GM23338 (cell line): ENCODE measurements at regions not wholly inside any gene's neighbourhood (a gene's known extent, or its start where the extent isn't known, plus 50 kb on each side); places are given as distances from the start of the nearest gene placed in this dataset.
"Not testable (repeated sequence)": the region's sequence is repeated elsewhere in the genome, so short reads cannot be mapped to it uniquely, and the experiment has no call there.

Experiments
- ATAC-seq: fragments of 200-7000 bp; cut with Tn5 transposase; 3 replicates; pipeline ENCODE4 v1.9.1; 2020
- DNase-seq: peaks from one replicate; pipeline ENCODE4 v3.0.0-alpha.2; 2015; ENCODE audit warnings: low spot score
- H2AFZ ChIP-seq: fragments of 200-600 bp; sonication (generic); 2 replicates; pipeline ENCODE4 v1.8.0; 2016; ENCODE audit warnings: antibody characterized with exemption, mild to moderate bottlenecking, moderate library complexity
- H3F3A ChIP-seq: fragments of 200-600 bp; sonication (generic); replicated peaks from 2 replicates; pipeline ENCODE4 v1.8.0; 2017; ENCODE audit warnings: antibody characterized with exemption, mixed run types, low read depth
- H3K27ac ChIP-seq: fragments of 200-600 bp; sonication (generic); 2 replicates; pipeline ENCODE4 v1.6.1; 2016; ENCODE audit warnings: low read depth
- H3K27me3 ChIP-seq: fragments of 200-600 bp; sonication (generic); 2 replicates; pipeline ENCODE4 v1.8.0; 2016; ENCODE audit warnings: mild to moderate bottlenecking, mixed run types, moderate library complexity; ENCODE audit not compliant: insufficient read depth
- H3K36me3 ChIP-seq: fragments of 200-600 bp; sonication (generic); 2 replicates; pipeline ENCODE4 v1.8.0; 2016; ENCODE audit warnings: mild to moderate bottlenecking; ENCODE audit not compliant: insufficient read depth
- H3K4me1 ChIP-seq: fragments of 200-600 bp; sonication (generic); 2 replicates; pipeline ENCODE4 v1.8.0; 2016; ENCODE audit warnings: mild to moderate bottlenecking, moderate library complexity; ENCODE audit not compliant: insufficient read depth
- H3K4me2 ChIP-seq: fragments of 200-600 bp; sonication (generic); 2 replicates; pipeline ENCODE4 v1.7.1; 2017; ENCODE audit warnings: mixed run types
- H3K4me3 ChIP-seq: fragments of 200-600 bp; sonication (generic); 2 replicates; pipeline ENCODE4 v1.6.1; 2016; ENCODE audit warnings: mixed run types
- H3K79me2 ChIP-seq: fragments of 200-600 bp; sonication (generic); replicated peaks from 2 replicates; pipeline ENCODE4 v1.8.0; 2017; ENCODE audit warnings: mild to moderate bottlenecking; ENCODE audit not compliant: insufficient read depth
- H3K9me2 ChIP-seq: fragments of 200-600 bp; sonication (generic); 2 replicates; pipeline ENCODE4 v1.8.0; 2017; ENCODE audit not compliant: insufficient read depth
- H4K20me1 ChIP-seq: fragments of 200-600 bp; sonication (generic); replicated peaks from 2 replicates; pipeline ENCODE4 v1.8.0; 2017; ENCODE audit warnings: mild to moderate bottlenecking; ENCODE audit not compliant: insufficient read depth
- H3K27ac Mint-ChIP-seq: 2 replicates; pipeline ENCODE4 v1.8.0; 2020; ENCODE audit warnings: inconsistent platforms, mild to moderate bottlenecking, moderate library complexity, mixed read lengths
- H3K27me3 Mint-ChIP-seq: 3 replicates; pipeline ENCODE4 v1.8.0; 2022; ENCODE audit warnings: low read depth, mild to moderate bottlenecking, moderate library complexity, mixed read lengths, inconsistent platforms; ENCODE audit not compliant: insufficient read depth, poor library complexity
- H3K36me3 Mint-ChIP-seq: 3 replicates; pipeline ENCODE4 v1.8.0; 2021; ENCODE audit warnings: low read depth, mild to moderate bottlenecking, inconsistent platforms, moderate library complexity, mixed read lengths
- H3K4me1 Mint-ChIP-seq: 3 replicates; pipeline ENCODE4 v1.8.0; 2020; ENCODE audit warnings: mild to moderate bottlenecking, inconsistent platforms, mixed read lengths
- H3K4me3 Mint-ChIP-seq: 3 replicates; pipeline ENCODE4 v1.8.0; 2021; ENCODE audit warnings: moderate library complexity, mild to moderate bottlenecking, inconsistent platforms, mixed read lengths
- H3K9me3 Mint-ChIP-seq: 3 replicates; pipeline ENCODE4 v1.8.0; 2020; ENCODE audit warnings: moderate library complexity, mild to moderate bottlenecking, inconsistent platforms, mixed read lengths
- CREB1 ChIP-seq: fragments of 250-450 bp; sonication (Bioruptor Pico); IDR thresholded peaks from 2 replicates; pipeline ENCODE4 v1.5.0; 2020; ENCODE audit warnings: low read depth, mild to moderate bottlenecking, moderate library complexity
- CTCF ChIP-seq, 2 experiments: fragments of 200-600 bp in 1 of 2; sonication (generic) in 1 of 2; conservative IDR thresholded peaks; 2 replicates each; pipeline versions ENCODE4 v1.5.1 to v1.6.1; 2016 to 2017; ENCODE audit warnings: antibody characterized with exemption in 2 of 2, low read depth in 2 of 2, mild to moderate bottlenecking in 2 of 2, moderate library complexity in 1 of 2
- ETS1 ChIP-seq: IDR thresholded peaks from 2 replicates; pipeline ENCODE4 v1.6.1; 2016; ENCODE audit warnings: antibody characterized with exemption
- EZH2 ChIP-seq: fragments of 200-600 bp; sonication (generic); IDR thresholded peaks from one replicate; pipeline ENCODE4 v1.8.0; 2017; ENCODE audit warnings: antibody characterized with exemption, mild to moderate bottlenecking, low read depth; ENCODE audit not compliant: unreplicated experiment
- EZH2phosphoT487 ChIP-seq: fragments of 200-600 bp; sonication (generic); IDR thresholded peaks from one replicate; pipeline ENCODE4 v1.8.1; 2018; ENCODE audit warnings: antibody characterized with exemption; ENCODE audit not compliant: unreplicated experiment
- JUNB ChIP-seq: IDR thresholded peaks from one replicate; pipeline ENCODE4 v1.6.1; 2016; ENCODE audit warnings: antibody characterized with exemption; ENCODE audit not compliant: unreplicated experiment
- NANOG ChIP-seq: IDR thresholded peaks from 2 replicates; pipeline ENCODE4 v1.6.1; 2016; ENCODE audit warnings: antibody characterized with exemption, borderline replicate concordance
- POLR2AphosphoS5 ChIP-seq: IDR thresholded peaks from 2 replicates; pipeline ENCODE4 v1.6.1; 2016; ENCODE audit warnings: antibody characterized with exemption, low read depth
- STAT1 ChIP-seq: IDR thresholded peaks from one replicate; pipeline ENCODE4 v1.6.1; 2016; ENCODE audit warnings: antibody characterized with exemption; ENCODE audit not compliant: unreplicated experiment
- ZNF114 ChIP-seq: fragments of 250-450 bp; sonication (Bioruptor Pico); IDR thresholded peaks from 2 replicates; pipeline ENCODE4 v1.5.0; 2020; ENCODE audit warnings: mild to moderate bottlenecking, moderate library complexity
- ZNF331 ChIP-seq: fragments of 250-450 bp; sonication (Bioruptor Pico); IDR thresholded peaks from 2 replicates; pipeline ENCODE4 v1.5.0; 2020; ENCODE audit warnings: low read depth, mild to moderate bottlenecking, moderate library complexity
- ZNF462 ChIP-seq: fragments of 250-450 bp; sonication (Bioruptor Pico); IDR thresholded peaks from 2 replicates; pipeline ENCODE4 v1.5.0; 2020; ENCODE audit warnings: mild to moderate bottlenecking, moderate library complexity

GRCh38 chr6:8802397-8802796 lies 367.1 kb upstream of the SLC35B3 start:
- H3K4me3 ChIP-seq, H3K36me3 ChIP-seq, H3K9me2 ChIP-seq, H3K4me2 ChIP-seq, DNase-seq, H2AFZ ChIP-seq, H3K79me2 ChIP-seq, H3K36me3 Mint-ChIP-seq, H3K4me1 ChIP-seq, H3F3A ChIP-seq, H3K27me3 Mint-ChIP-seq, ATAC-seq, H4K20me1 ChIP-seq, H3K4me3 Mint-ChIP-seq, H3K4me1 Mint-ChIP-seq, H3K27ac Mint-ChIP-seq, H3K27me3 ChIP-seq, H3K27ac ChIP-seq, H3K9me3 Mint-ChIP-seq: not testable (repeated sequence)

- H3K4me3 ChIP-seq: no peak overlapping the region
- peaks cover 3% of the 10 kb centered on the region; the same call in 1 of the 3 replicates for H3K4me1 Mint-ChIP-seq
- TF ChIP-seq JUNB (no peak), EZH2phosphoT487 (no peak), ZNF462 (CRISPR knock-in tag) (no peak), ZNF331 (CRISPR knock-in tag) (no peak), ZNF114 (CRISPR knock-in tag) (no peak), NANOG (no peak), CREB1 (no peak), STAT1 (no peak), ETS1 (no peak), CTCF (conservative IDR thresholded peaks at IDR 0.05; ENCODE audit: low read depth in 2 of 2) (no peak), EZH2 (no peak), POLR2AphosphoS5 (no peak)
Observed at GRCh38 chr6:8794420-8794819, 359.1 kb upstream of the SLC35B3 start.

More at GRCh38 chr6:8794420-8794819, 359.1 kb upstream of the SLC35B3 start:
- H3K27me3 ChIP-seq: no peaks in the 10 kb centered on the region
- H3K36me3 ChIP-seq: no peaks in the 10 kb centered on the region
- Mint-ChIP-seq H3K9me3 (no peaks in the 10 kb centered on the region), H3K27ac (no peak overlapping the region), H3K36me3 (no peaks in the 10 kb centered on the region), H3K27me3 (no peaks in the 10 kb centered on the region), H3K4me3 (no peak overlapping the region)
- DNase-seq (no peak), ATAC-seq (no peak)
- H3K27ac ChIP-seq: no peak overlapping the region
- no peaks in the 10 kb centered on the region for H3K79me2 ChIP-seq
- H3F3A ChIP-seq: no peaks in the 10 kb centered on the region
- H2AFZ ChIP-seq: no peak overlapping the region
- H3K4me1 ChIP-seq: no peaks in the 10 kb centered on the region
- no peaks in the 10 kb centered on the region for H3K9me2 ChIP-seq
- no peaks in the 10 kb centered on the region for H4K20me1 ChIP-seq
- no peak overlapping the region for H3K4me2 ChIP-seq
